B cell (primary cell): ENCODE measurements at regions not wholly inside any gene's neighbourhood (a gene's known extent, or its start where the extent isn't known, plus 50 kb on each side); places are given as distances from the start of the nearest gene placed in this dataset.

Experiments used
- ATAC-seq: fragments of 200-7000 bp; cut with Tn5 transposase; one replicate; pipeline ENCODE4 v1.10.0; 2021; ENCODE audit warnings: low read depth, mild to moderate bottlenecking, moderate number of reproducible peaks, moderate library complexity
- CTCF ChIA-PET: fragments of 350-600 bp; sonication (Branson Sonifier 250); formaldehyde crosslinking; loops from one replicate; lab custom pipeline; 2021; ENCODE audit warnings: antibody characterized with exemption, inconsistent platforms; lab: Charles Lee
- POLR2A ChIA-PET: fragments of 350-600 bp; sonication (Branson Sonifier 250); formaldehyde crosslinking; loops from one replicate; lab custom pipeline; 2021; ENCODE audit warnings: antibody characterized with exemption; lab: Charles Lee
- DNase-seq: peaks from one replicate; pipeline ENCODE4 v3.0.0; 2013
- H2AFZ ChIP-seq: 2 replicates; pipeline ENCODE4 v1.6.1; 2012; ENCODE audit warnings: mild to moderate bottlenecking, low read depth, low read length; ENCODE audit not compliant: insufficient read depth, poor library complexity, severe bottlenecking
- H3K27ac ChIP-seq, 2 donors: 1 replicate in 1 of 2; 2 replicates in 1 of 2; pipeline ENCODE4 v1.5.1; 2012 to 2013; ENCODE audit warnings: low read length in 2 of 2, mild to moderate bottlenecking in 2 of 2, moderate library complexity in 1 of 2
- H3K27me3 ChIP-seq, 4 experiments: fragments of 200-600 bp in 1 of 4; sonication (generic) in 1 of 4; replicated peaks in 1 of 4; 1 replicate in 2 of 4; 2 replicates in 2 of 4; pipeline versions ENCODE4 v1.6.1 to v1.7.0; 2013 to 2016; ENCODE audit warnings: low read length in 3 of 4, mild to moderate bottlenecking in 2 of 4, mixed read lengths in 1 of 4, moderate library complexity in 1 of 4; ENCODE audit not compliant: insufficient read depth in 4 of 4, control insufficient read depth in 3 of 4; ENCODE audit errors: control extremely low read depth in 1 of 4
- H3K36me3 ChIP-seq, 2 experiments: replicated peaks in 1 of 2; 1 replicate in 1 of 2; 2 replicates in 1 of 2; pipeline versions ENCODE4 v1.6.1 to v1.7.1; 2013; ENCODE audit warnings: low read length in 1 of 2; ENCODE audit not compliant: insufficient read depth in 2 of 2, control insufficient read depth in 1 of 2; ENCODE audit errors: control extremely low read depth in 1 of 2, extremely low read depth in 1 of 2
- H3K4me1 ChIP-seq, 2 donors: fragments of 200-600 bp in 1 of 2; sonication (generic) in 1 of 2; 1 replicate in 1 of 2; 2 replicates in 1 of 2; pipeline versions ENCODE4 v1.5.1 to v1.6.1; 2013 to 2017; ENCODE audit warnings: low read length in 2 of 2; ENCODE audit not compliant: control insufficient read depth in 2 of 2, insufficient read depth in 2 of 2
- H3K4me2 ChIP-seq: replicated peaks from 2 replicates; pipeline ENCODE3; 2012; ENCODE audit warnings: mild to moderate bottlenecking, low read depth, low read length; ENCODE audit not compliant: poor library complexity, severe bottlenecking
- H3K4me3 ChIP-seq, 5 experiments: fragments of 200-600 bp in 1 of 5; sonication (generic) in 1 of 5; 1 replicate in 3 of 5; 2 replicates in 2 of 5; pipeline versions ENCODE4 v1.5.1 to v1.7.0; 2011 to 2016; ENCODE audit warnings: low read length in 4 of 5, mild to moderate bottlenecking in 4 of 5, low read depth in 2 of 5, control low read depth in 1 of 5, moderate library complexity in 1 of 5; ENCODE audit not compliant: insufficient read depth in 1 of 5; ENCODE audit errors: control extremely low read depth in 1 of 5, extremely low read depth in 1 of 5
- H3K79me2 ChIP-seq: fragments of 200-600 bp; sonication (generic); one replicate; pipeline ENCODE4 v1.6.0; 2016; ENCODE audit warnings: low read length; ENCODE audit not compliant: control insufficient read depth, insufficient read depth
- H3K9ac ChIP-seq: fragments of 200-600 bp; sonication (generic); 2 replicates; pipeline ENCODE4 v1.6.1; 2017; ENCODE audit warnings: mild to moderate bottlenecking, low read length, moderate library complexity
- H3K9me3 ChIP-seq, 3 donors: one replicate each; pipeline versions ENCODE4 v1.6.1 to v1.7.1; 2013; ENCODE audit warnings: low read length in 2 of 3; ENCODE audit not compliant: control insufficient read depth in 2 of 3, insufficient read depth in 1 of 3; ENCODE audit errors: control extremely low read depth in 1 of 3
- H4K20me1 ChIP-seq: 2 replicates; pipeline ENCODE4 v1.6.0; 2012; ENCODE audit warnings: mild to moderate bottlenecking, low read length; ENCODE audit not compliant: insufficient read depth, control insufficient read depth, poor library complexity, severe bottlenecking
- H3K27ac Mint-ChIP-seq: one replicate; pipeline ENCODE4 v1.8.0; 2021; ENCODE audit warnings: mixed read lengths
- H3K27me3 Mint-ChIP-seq: one replicate; pipeline ENCODE4 v1.8.0; 2021; ENCODE audit warnings: mixed read lengths
- H3K4me1 Mint-ChIP-seq: one replicate; pipeline ENCODE4 v1.8.0; 2021; ENCODE audit warnings: mixed read lengths
- H3K4me3 Mint-ChIP-seq: one replicate; pipeline ENCODE4 v1.8.0; 2021; ENCODE audit warnings: mixed read lengths
- H3K9me3 Mint-ChIP-seq: one replicate; pipeline ENCODE4 v1.8.0; 2022; ENCODE audit warnings: mixed read lengths; ENCODE audit not compliant: insufficient read depth
- CTCF ChIP-seq: fragments of 200-600 bp; IDR thresholded peaks from one replicate; pipeline ENCODE4 v1.8.0; 2022; ENCODE audit warnings: antibody characterized with exemption, mild to moderate bottlenecking
- EZH2 ChIP-seq: IDR thresholded peaks from 2 replicates; pipeline ENCODE4 v1.6.1; 2012; ENCODE audit warnings: borderline replicate concordance, low read depth, mild to moderate bottlenecking, moderate library complexity, low read length; ENCODE audit not compliant: insufficient read depth, poor library complexity, severe bottlenecking
- WGBS: methylation state at CpG from one replicate; pipeline ENCODE4 v1.1.5; 2013; ENCODE audit warnings: missing lambda C conversion rate; ENCODE audit not compliant: insufficient coverage; 5-methylcytosine and 5-hydroxymethylcytosine counted together
- intact Hi-C: fragments of 100-400 bp; cut with micrococcal nuclease; formaldehyde crosslinking; loops from one replicate; pipeline ENCODE4 v1.10.0; 2022

DNA sequence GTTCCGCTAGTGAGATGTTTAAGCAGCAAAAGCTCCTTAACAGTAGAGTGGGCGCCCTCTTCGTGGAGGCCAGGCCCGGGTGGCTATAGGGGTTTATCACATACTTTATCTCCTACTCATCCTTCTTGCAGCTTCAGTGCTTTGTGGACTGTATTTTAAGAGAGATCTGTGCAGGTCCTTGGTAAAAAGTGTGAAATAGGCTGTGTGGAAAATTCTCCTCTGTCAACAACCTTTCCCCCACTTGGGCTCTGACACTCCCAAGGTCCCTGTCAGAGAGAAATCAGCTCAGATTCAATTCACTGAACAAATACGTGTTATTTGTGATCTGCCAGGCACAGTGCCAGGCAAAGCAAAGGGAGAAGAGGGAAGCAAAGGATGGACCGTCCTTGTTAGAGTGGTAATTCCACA lies 214.3 kb upstream of the PPARGC1A start:
- intact Hi-C loops: no loop called here
- Histone ChIP-seq H3K9ac (no peak overlapping the region), H3K9me3 (peaks cover 0 to 10% (median 0%) of the 10 kb centered on the region in 3 donors), H3K4me2 (no peak overlapping the region), H3K27ac (no peak overlapping the region), H3K36me3 (no peaks in the 10 kb centered on the region), H2AFZ (no peak overlapping the region), H4K20me1 (no peaks in the 10 kb centered on the region), H3K27me3 (no peaks in the 10 kb centered on the region), H3K79me2 (no peaks in the 10 kb centered on the region), H3K4me1 (no peaks in the 10 kb centered on the region), H3K4me3 (no peak overlapping the region)
- TF ChIP-seq EZH2: no peak
- no peak for TF ChIP-seq CTCF
- ATAC-seq: no peak
- Mint-ChIP-seq H3K9me3 (no peaks in the 10 kb centered on the region), H3K4me1 (no peaks in the 10 kb centered on the region), H3K4me3 (no peak overlapping the region), H3K27me3 (no peaks in the 10 kb centered on the region), H3K27ac (no peak overlapping the region)
- ChIA-PET CTCF (no interaction called here), POLR2A (no interaction called here)
- 82% methylated on average over 2 of the region's 6 CpGs for WGBS
- DNase-seq: no peak

- no peaks in the 10 kb centered on the region for H3K79me2 ChIP-seq
- 59% methylated on average over 4 of the region's 15 CpGs for WGBS
- ATAC-seq: no peak
- no peak overlapping the region for H3K4me2 ChIP-seq
- no peaks in the 10 kb centered on the region for H3K4me1 Mint-ChIP-seq
- no peak overlapping the region for H3K9ac ChIP-seq
- no peak for DNase-seq
- intact Hi-C loops: no loop called here
- no peak overlapping the region for H3K4me3 ChIP-seq
- no peaks in the 10 kb centered on the region for H3K4me1 ChIP-seq
- no peak overlapping the region for H3K27ac ChIP-seq
- H3K27ac Mint-ChIP-seq: no peak overlapping the region
- H2AFZ ChIP-seq: no peak overlapping the region
- H3K4me3 Mint-ChIP-seq: no peak overlapping the region
- H3K36me3 ChIP-seq: no peaks in the 10 kb centered on the region
- H3K9me3 ChIP-seq: peaks cover 0 to 10% (median 0%) of the 10 kb centered on the region in 3 donors
- no peaks in the 10 kb centered on the region for H4K20me1 ChIP-seq
- ChIA-PET POLR2A (no interaction called here), CTCF (no interaction called here)
- no peaks in the 10 kb centered on the region for H3K27me3 Mint-ChIP-seq
- H3K9me3 Mint-ChIP-seq: no peaks in the 10 kb centered on the region
- no peaks in the 10 kb centered on the region for H3K27me3 ChIP-seq
- TF ChIP-seq EZH2: no peak
- no peak for TF ChIP-seq CTCF
These were observed 213.7 kb upstream of the PPARGC1A start for GRCh38 chr4:24103434-24104157.
